ENCODE measurements at regions not wholly inside any gene's neighbourhood (a gene's known extent, or its start where the extent isn't known, plus 50 kb on each side); places are given as distances from the start of the nearest gene placed in this dataset.

DNA sequence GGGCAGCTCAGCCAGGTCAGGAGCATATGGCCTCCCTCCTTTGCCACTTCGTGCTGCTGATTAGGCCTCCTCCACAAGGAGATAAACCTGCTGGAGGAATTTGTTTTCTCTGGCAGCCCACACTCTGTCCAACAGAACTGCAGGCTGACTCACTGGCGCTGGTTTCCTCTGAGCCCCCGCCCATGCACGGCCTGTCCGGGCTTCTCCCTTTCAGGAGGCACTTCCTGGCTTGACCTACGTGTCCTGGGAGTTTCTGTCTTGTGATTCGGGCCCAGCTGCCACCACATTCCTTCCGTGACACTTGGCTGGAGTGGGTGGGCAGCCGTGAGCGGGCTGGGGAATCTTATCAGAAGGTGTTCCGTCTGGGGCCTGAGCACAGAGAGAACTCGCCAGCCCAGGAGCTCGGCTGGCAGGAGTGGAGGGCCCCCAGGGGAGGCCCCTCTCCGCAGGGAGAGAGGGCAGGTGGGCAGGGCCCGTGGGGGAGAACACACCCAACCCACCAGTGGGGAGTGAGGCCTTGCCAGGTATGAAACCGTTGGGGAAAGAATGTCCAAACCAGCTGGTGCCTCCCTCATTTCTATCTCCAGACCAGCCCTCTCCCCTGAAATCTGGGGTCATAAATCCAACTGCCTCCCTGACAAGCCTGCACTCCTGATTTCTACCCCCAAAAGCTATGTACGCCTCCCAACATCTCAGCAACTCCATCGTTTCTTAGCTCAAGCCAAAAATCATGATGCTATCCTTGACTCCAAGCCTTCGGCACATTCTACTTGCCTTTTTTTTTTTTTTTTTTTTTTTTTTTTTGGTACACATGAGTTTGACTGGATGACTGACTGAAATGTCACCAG, 110.6 kb upstream of the MEF2A start:
- Mint-ChIP-seq H3K4me3 (no peak overlapping the region), H3K9me3 (ENCODE audit: insufficient read depth) (peaks cover 6% of the 10 kb centered on the region)
- CTCF ChIA-PET = interaction anchor here (0.7 kb wide), 1 partner anchor 248 kb away, joined by 3 read pairs; no protein-coding TSS in a partner anchor

DNA sequence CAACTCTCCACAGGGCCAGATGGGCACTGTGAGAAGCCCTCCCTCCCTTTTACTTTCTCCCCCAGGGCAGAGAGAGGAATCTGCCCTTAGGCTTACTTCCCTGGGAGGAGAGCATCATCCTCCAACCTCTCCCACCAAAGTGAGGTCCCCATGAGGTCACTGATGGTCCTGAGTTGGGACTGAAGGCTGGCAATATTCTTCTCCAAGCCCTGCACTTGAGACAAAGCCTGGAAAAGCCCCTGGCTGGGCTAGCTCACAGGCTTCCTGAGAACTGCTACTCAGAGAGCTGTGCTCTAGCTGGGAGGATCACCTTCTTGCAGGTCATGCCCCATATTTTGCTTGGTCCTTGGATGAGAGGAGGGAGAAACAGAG, 110.0 kb upstream of the MEF2A start:
- H3K4me3 ChIP-seq (ENCODE audit: control extremely low read depth in 1 of 5, extremely low read depth in 1 of 5, insufficient read depth in 1 of 5, low read depth in 2 of 5, low read length in 4 of 5) = no peak overlapping the region
- DNase-seq (no peak), ATAC-seq (ENCODE audit: low read depth) (no peak)
- H4K20me1 ChIP-seq (ENCODE audit: control insufficient read depth, insufficient read depth, low read length, poor library complexity, severe bottlenecking) = no peaks in the 10 kb centered on the region
- ChIA-PET POLR2A (no interaction called here), CTCF (interaction anchor here (0.7 kb wide), 2 partner anchors 13 to 248 kb away, joined by 3 read pairs; no protein-coding TSS in a partner anchor)
- H3K27ac ChIP-seq (ENCODE audit: low read length in 2 of 2) = no peak overlapping the region
- Mint-ChIP-seq H3K27ac (no peak overlapping the region), H3K4me1 (peaks cover 43% of the 10 kb centered on the region), H3K27me3 (no peaks in the 10 kb centered on the region), H3K4me3 (no peak overlapping the region), H3K9me3 (ENCODE audit: insufficient read depth) (peaks cover 6% of the 10 kb centered on the region)
- H3K4me1 ChIP-seq (ENCODE audit: control insufficient read depth in 2 of 2, insufficient read depth in 2 of 2, low read length in 2 of 2) = peaks cover 28 to 37% of the 10 kb centered on the region in 2 donors
- H3K9ac ChIP-seq (ENCODE audit: low read length) = no peak overlapping the region
- H3K79me2 ChIP-seq (ENCODE audit: control insufficient read depth, insufficient read depth, low read length) = no peaks in the 10 kb centered on the region
- TF ChIP-seq, protein P1, sequence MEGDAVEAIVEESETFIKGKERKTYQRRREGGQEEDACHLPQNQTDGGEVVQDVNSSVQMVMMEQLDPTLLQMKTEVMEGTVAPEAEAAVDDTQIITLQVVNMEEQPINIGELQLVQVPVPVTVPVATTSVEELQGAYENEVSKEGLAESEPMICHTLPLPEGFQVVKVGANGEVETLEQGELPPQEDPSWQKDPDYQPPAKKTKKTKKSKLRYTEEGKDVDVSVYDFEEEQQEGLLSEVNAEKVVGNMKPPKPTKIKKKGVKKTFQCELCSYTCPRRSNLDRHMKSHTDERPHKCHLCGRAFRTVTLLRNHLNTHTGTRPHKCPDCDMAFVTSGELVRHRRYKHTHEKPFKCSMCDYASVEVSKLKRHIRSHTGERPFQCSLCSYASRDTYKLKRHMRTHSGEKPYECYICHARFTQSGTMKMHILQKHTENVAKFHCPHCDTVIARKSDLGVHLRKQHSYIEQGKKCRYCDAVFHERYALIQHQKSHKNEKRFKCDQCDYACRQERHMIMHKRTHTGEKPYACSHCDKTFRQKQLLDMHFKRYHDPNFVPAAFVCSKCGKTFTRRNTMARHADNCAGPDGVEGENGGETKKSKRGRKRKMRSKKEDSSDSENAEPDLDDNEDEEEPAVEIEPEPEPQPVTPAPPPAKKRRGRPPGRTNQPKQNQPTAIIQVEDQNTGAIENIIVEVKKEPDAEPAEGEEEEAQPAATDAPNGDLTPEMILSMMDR (IDR thresholded peaks at IDR 0.05) = no peak
- TF ChIP-seq EZH2 (IDR thresholded peaks at IDR 0.05; ENCODE audit: borderline replicate concordance, insufficient read depth, low read depth, low read length, poor library complexity, severe bottlenecking) = no peak
- intact Hi-C loops (cut with micrococcal nuclease) = no loop called here
- H3K4me2 ChIP-seq (replicated peaks; ENCODE audit: low read depth, low read length, poor library complexity, severe bottlenecking) = no peak overlapping the region
- H2AFZ ChIP-seq (ENCODE audit: insufficient read depth, low read depth, low read length, poor library complexity, severe bottlenecking) = no peak overlapping the region
- H3K27me3 ChIP-seq (replicated peaks in 1 of 4; ENCODE audit: control extremely low read depth in 1 of 4, control insufficient read depth in 3 of 4, insufficient read depth in 4 of 4, low read length in 3 of 4) = no peaks in the 10 kb centered on the region
- peaks cover 0 to 10% (median 2%) of the 10 kb centered on the region in 3 donors for H3K9me3 ChIP-seq (ENCODE audit: control extremely low read depth in 1 of 3, control insufficient read depth in 2 of 3, insufficient read depth in 1 of 3, low read length in 2 of 3)
- no peaks in the 10 kb centered on the region for H3K36me3 ChIP-seq (replicated peaks in 1 of 2; ENCODE audit: control extremely low read depth in 1 of 2, control insufficient read depth in 1 of 2, extremely low read depth in 1 of 2, insufficient read depth in 2 of 2, low read length in 1 of 2)

More for the DNA sequence above, 110.6 kb upstream of the MEF2A start:
- Histone ChIP-seq H3K4me1 (ENCODE audit: control insufficient read depth in 2 of 2, insufficient read depth in 2 of 2, low read length in 2 of 2) (peaks cover 25 to 39% of the 10 kb centered on the region in 2 donors), H3K79me2 (ENCODE audit: control insufficient read depth, insufficient read depth, low read length) (no peaks in the 10 kb centered on the region), H3K4me3 (ENCODE audit: control extremely low read depth in 1 of 5, extremely low read depth in 1 of 5, insufficient read depth in 1 of 5, low read depth in 2 of 5, low read length in 4 of 5) (no peak overlapping the region), H3K27ac (ENCODE audit: low read length in 2 of 2) (no peak overlapping the region), H3K36me3 (replicated peaks in 1 of 2; ENCODE audit: control extremely low read depth in 1 of 2, control insufficient read depth in 1 of 2, extremely low read depth in 1 of 2, insufficient read depth in 2 of 2, low read length in 1 of 2) (no peaks in the 10 kb centered on the region), H3K9ac (ENCODE audit: low read length) (no peak overlapping the region), H2AFZ (ENCODE audit: insufficient read depth, low read depth, low read length, poor library complexity, severe bottlenecking) (no peak overlapping the region), H3K4me2 (replicated peaks; ENCODE audit: low read depth, low read length, poor library complexity, severe bottlenecking) (no peak overlapping the region), H3K27me3 (replicated peaks in 1 of 4; ENCODE audit: control extremely low read depth in 1 of 4, control insufficient read depth in 3 of 4, insufficient read depth in 4 of 4, low read length in 3 of 4) (no peaks in the 10 kb centered on the region), H3K9me3 (ENCODE audit: control extremely low read depth in 1 of 3, control insufficient read depth in 2 of 3, insufficient read depth in 1 of 3, low read length in 2 of 3) (peaks cover 0 to 6% (median 2%) of the 10 kb centered on the region in 3 donors), H4K20me1 (ENCODE audit: control insufficient read depth, insufficient read depth, low read length, poor library complexity, severe bottlenecking) (no peaks in the 10 kb centered on the region)
- DNase-seq (no peak), ATAC-seq (ENCODE audit: low read depth) (no peak)
- intact Hi-C loops (cut with micrococcal nuclease) = loop anchor here (5.0 kb wide), 2 partner anchors 57 to 112 kb away; partner anchors contain the start of gene MEF2A
- TF ChIP-seq, protein P1 (IDR thresholded peaks at IDR 0.05) = no peak
- no peak for TF ChIP-seq EZH2 (IDR thresholded peaks at IDR 0.05; ENCODE audit: borderline replicate concordance, insufficient read depth, low read depth, low read length, poor library complexity, severe bottlenecking)
- Mint-ChIP-seq H3K27me3 (no peaks in the 10 kb centered on the region), H3K4me1 (peaks cover 47% of the 10 kb centered on the region), H3K27ac (peak overlapping the region; percentile 12)
- WGBS (ENCODE audit: insufficient coverage) = 91% methylated on average over 17 of the region's 19 CpGs
- POLR2A ChIA-PET = no interaction called here
